Stimulated activated CD4-positive, alpha-beta T cell treated with anti-CD3 and anti-CD28 coated beads, Interleukin-12 subunit alpha, Interleukin-12 subunit beta, amount 100 ng/mL, for 4 hours (primary cell): ENCODE measurements at regions not wholly inside any gene's neighbourhood (a gene's known extent, or its start where the extent isn't known, plus 50 kb on each side); places are given as distances from the start of the nearest gene placed in this dataset.
"Not testable (repeated sequence)": the region's sequence is repeated elsewhere in the genome, so short reads cannot be mapped to it uniquely, and the experiment has no call there.

Source experiments
- DNase-seq: peaks from one replicate; pipeline ENCODE4 v3.0.0-alpha.2; 2020

GRCh38 chr2:145916799-145917198 is 1396.9 kb upstream of the ZEB2 start:
- DNase-seq: no peak

GRCh38 chr2:145914716-145915115 is 1394.8 kb upstream of the ZEB2 start:
- no peak for DNase-seq

- no peak for DNase-seq
Measured at GRCh38 chr2:145910416-145910815, 1390.5 kb upstream of the ZEB2 start.

GRCh38 chr2:145909766-145910165 is 1389.8 kb upstream of the ZEB2 start:
- no peak for DNase-seq

- DNase-seq: no peak
Measured at GRCh38 chr2:145909175-145909755, 1389.3 kb upstream of the ZEB2 start.

- no peak for DNase-seq
Measured at GRCh38 chr2:145906354-145906753, 1386.4 kb upstream of the ZEB2 start.

- no peak for DNase-seq
Measured at GRCh38 chr2:145905371-145905770, 1385.5 kb upstream of the ZEB2 start.

- DNase-seq: no peak
Measured at GRCh38 chr2:145897151-145897550, 1377.2 kb upstream of the ZEB2 start.

GRCh38 chr2:145887915-145888314 is 1368.0 kb upstream of the ZEB2 start:
- DNase-seq: no peak

- not testable (repeated sequence) for DNase-seq
Measured at GRCh38 chr2:145880997-145881396, 1361.1 kb upstream of the ZEB2 start.

GRCh38 chr2:145875016-145875415 is 1355.1 kb upstream of the ZEB2 start:
- no peak for DNase-seq

GRCh38 chr2:145874466-145874865 is 1354.5 kb upstream of the ZEB2 start:
- DNase-seq: no peak

- DNase-seq: no peak
Measured at GRCh38 chr2:145864501-145864900, 1344.6 kb upstream of the ZEB2 start.

GRCh38 chr2:145861940-145862339 is 1342.0 kb upstream of the ZEB2 start:
- no peak for DNase-seq

- DNase-seq: no peak
Measured at GRCh38 chr2:145860083-145860482, 1340.2 kb upstream of the ZEB2 start.

- DNase-seq: no peak
Measured at GRCh38 chr2:145855142-145855541, 1335.2 kb upstream of the ZEB2 start.

- no peak for DNase-seq
Measured at GRCh38 chr2:145854039-145854755, 1334.3 kb upstream of the ZEB2 start.

- DNase-seq: no peak
Measured at GRCh38 chr2:145851730-145852129, 1331.8 kb upstream of the ZEB2 start.

- no peak for DNase-seq
Measured at GRCh38 chr2:145849466-145849865, 1329.5 kb upstream of the ZEB2 start.

- DNase-seq: no peak
Measured at GRCh38 chr2:145846982-145847381, 1327.1 kb upstream of the ZEB2 start.

- DNase-seq: no peak
Measured at GRCh38 chr2:145845923-145846322, 1326.0 kb upstream of the ZEB2 start.

- no peak for DNase-seq
Measured at GRCh38 chr2:145845207-145845894, 1325.4 kb upstream of the ZEB2 start.

GRCh38 chr2:145841973-145842372 is 1322.1 kb upstream of the ZEB2 start:
- no peak for DNase-seq

- no peak for DNase-seq
Measured at GRCh38 chr2:145836986-145837385, 1317.1 kb upstream of the ZEB2 start.
